Stimulated activated naive CD4-positive, alpha-beta T cell (primary cell): ENCODE measurements at regions not wholly inside any gene's neighbourhood (a gene's known extent, or its start where the extent isn't known, plus 50 kb on each side); places are given as distances from the start of the nearest gene placed in this dataset.

Experiments used
- DNase-seq, 6 experiments: peaks; one replicate each; lab custom pipeline; 2025; lab: John Stamatoyannopoulos, UW

GRCh38 chr2:134080386-134081089 is 173.3 kb upstream of the MGAT5 start:
- DNase-seq: no peak

- DNase-seq: no peak
These were observed 172.5 kb upstream of the MGAT5 start for GRCh38 chr2:134081238-134081938.

- DNase-seq: no peak
These were observed 170.3 kb upstream of the MGAT5 start for GRCh38 chr2:134083548-134083947.

- DNase-seq: no peak
These were observed 167.2 kb upstream of the MGAT5 start for GRCh38 chr2:134086594-134087219.

- no peak for DNase-seq
These were observed 166.4 kb upstream of the MGAT5 start for GRCh38 chr2:134087371-134087921.

- no peak for DNase-seq
These were observed 164.4 kb upstream of the MGAT5 start for GRCh38 chr2:134089454-134089853.

- DNase-seq: no peak
These were observed 156.1 kb upstream of the MGAT5 start for GRCh38 chr2:134097740-134098139.

GRCh38 chr2:134098321-134098720 is 155.6 kb upstream of the MGAT5 start:
- DNase-seq: no peak

GRCh38 chr2:134099273-134099672 is 154.6 kb upstream of the MGAT5 start:
- no peak for DNase-seq

GRCh38 chr2:134103196-134103595 is 150.7 kb upstream of the MGAT5 start:
- DNase-seq: no peak

- DNase-seq: no peak
These were observed 149.1 kb upstream of the MGAT5 start for GRCh38 chr2:134104754-134105153.

- DNase-seq: no peak
These were observed 146.5 kb upstream of the MGAT5 start for GRCh38 chr2:134107402-134107801.

GRCh38 chr2:134108113-134108512 is 145.8 kb upstream of the MGAT5 start:
- DNase-seq: no peak

GRCh38 chr2:134109246-134109645 is 144.6 kb upstream of the MGAT5 start:
- DNase-seq: no peak

- DNase-seq: no peak
These were observed 144.1 kb upstream of the MGAT5 start for GRCh38 chr2:134109725-134110124.

GRCh38 chr2:134110532-134110931 is 143.3 kb upstream of the MGAT5 start:
- DNase-seq: no peak

- no peak for DNase-seq
These were observed 136.2 kb upstream of the MGAT5 start for GRCh38 chr2:134117676-134118075.

GRCh38 chr2:134118279-134119116 is 135.4 kb upstream of the MGAT5 start:
- peak; percentile 53 to 81 (median 76) for DNase-seq

GRCh38 chr2:134119117-134119712 is 134.7 kb upstream of the MGAT5 start:
- no peak for DNase-seq

- DNase-seq: peak; percentile 54 to 85 (median 74)
These were observed 134.0 kb upstream of the MGAT5 start for GRCh38 chr2:134119713-134120405.

- peak in 2 of 6 experiments; percentile 34 to 52 for DNase-seq
These were observed 133.5 kb upstream of the MGAT5 start for GRCh38 chr2:134120406-134120732.
